H1 (cell line): ENCODE measurements at regions not wholly inside any gene's neighbourhood (a gene's known extent, or its start where the extent isn't known, plus 50 kb on each side); places are given as distances from the start of the nearest gene placed in this dataset.

Experiments used
- CTCF ChIA-PET: fragments of 300-600 bp; sonication (Branson Sonifier 250); formaldehyde crosslinking; loops from one replicate; lab custom pipeline; 2021; ENCODE audit not compliant: partially characterized antibody; lab: Charles Lee
- POLR2A ChIA-PET: fragments of 300-600 bp; sonication (Branson Sonifier 250); formaldehyde crosslinking; loops from one replicate; lab custom pipeline; 2021; ENCODE audit warnings: inconsistent platforms; ENCODE audit not compliant: partially characterized antibody; lab: Charles Lee
- DNase-seq, 2 experiments: peaks; one replicate each; pipeline versions ENCODE4 v3.0.0 to v3.0.0-alpha.2; 2010 to 2022; ENCODE audit warnings: low spot score in 2 of 2, low read depth in 1 of 2, mixed read lengths in 1 of 2
- FAIRE-seq: peaks from 2 replicates; lab custom pipeline; 2011; peaks lifted over from hg19 to GRCh38; lab: Jason Lieb, UNC
- H2AFZ ChIP-seq: 2 replicates; pipeline ENCODE4 v1.8.1; 2012; ENCODE audit warnings: low read length, inconsistent platforms
- H2AK5ac ChIP-seq: 2 replicates; pipeline ENCODE4 v1.6.1; 2013; ENCODE audit warnings: low read depth, low read length
- H2BK120ac ChIP-seq: replicated peaks from 2 replicates; pipeline ENCODE3; 2013; ENCODE audit warnings: low read depth, low read length, inconsistent platforms
- H2BK12ac ChIP-seq: 2 replicates; pipeline ENCODE4 v1.6.1; 2013; ENCODE audit warnings: low read depth, low read length
- H2BK15ac ChIP-seq: 2 replicates; pipeline ENCODE4 v1.6.1; 2013; ENCODE audit warnings: low read length
- H2BK20ac ChIP-seq: 2 replicates; pipeline ENCODE4 v1.6.1; 2013; ENCODE audit warnings: low read length
- H2BK5ac ChIP-seq: 2 replicates; pipeline ENCODE4 v1.6.1; 2013; ENCODE audit warnings: low read depth, low read length
- H3K14ac ChIP-seq: 2 replicates; pipeline ENCODE4 v1.6.1; 2013; ENCODE audit warnings: inconsistent platforms; ENCODE audit not compliant: insufficient read length
- H3K18ac ChIP-seq: 2 replicates; pipeline ENCODE4 v1.6.1; 2013; ENCODE audit warnings: low read length; ENCODE audit errors: extremely low read depth
- H3K23ac ChIP-seq: 2 replicates; pipeline ENCODE4 v1.6.1; 2013; ENCODE audit warnings: inconsistent platforms; ENCODE audit not compliant: insufficient read length
- H3K23me2 ChIP-seq: 2 replicates; pipeline ENCODE4 v1.6.1; 2013; ENCODE audit warnings: low read depth, low read length
- H3K27ac ChIP-seq: 2 replicates; pipeline ENCODE4 v1.6.1; 2011; ENCODE audit warnings: low read depth, low read length, inconsistent platforms
- H3K27me3 ChIP-seq, 4 experiments: replicated peaks in 1 of 4; 1 replicate in 1 of 4; 2 replicates in 3 of 4; pipeline versions ENCODE4 v1.6.1 to v1.8.1; 2011 to 2013; ENCODE audit warnings: low read length in 3 of 4, mild to moderate bottlenecking in 3 of 4, inconsistent platforms in 2 of 4, mixed read lengths in 2 of 4, moderate library complexity in 1 of 4; ENCODE audit not compliant: control insufficient read depth in 3 of 4, insufficient read depth in 3 of 4; ENCODE audit errors: extremely low read depth in 1 of 4
- H3K36me3 ChIP-seq, 4 experiments: 2 replicates each; pipeline versions ENCODE4 v1.6.1 to v1.8.1; 2011 to 2013; ENCODE audit warnings: mild to moderate bottlenecking in 4 of 4, low read length in 3 of 4, moderate library complexity in 2 of 4, control low read depth in 1 of 4, inconsistent platforms in 1 of 4; ENCODE audit not compliant: insufficient read depth in 4 of 4, control insufficient read depth in 2 of 4
- H3K4ac ChIP-seq: replicated peaks from 2 replicates; pipeline ENCODE3; 2013; ENCODE audit warnings: low read length, low read depth, mixed read lengths, inconsistent platforms; ENCODE audit not compliant: insufficient read length
- H3K4me1 ChIP-seq, 4 experiments: replicated peaks in 1 of 4; 1 replicate in 1 of 4; 2 replicates in 3 of 4; pipeline versions ENCODE4 v1.6.1 to v1.8.1; 2011 to 2013; ENCODE audit warnings: low read length in 3 of 4, inconsistent platforms in 2 of 4, mixed read lengths in 1 of 4; ENCODE audit not compliant: insufficient read depth in 4 of 4, control insufficient read depth in 3 of 4
- H3K4me2 ChIP-seq, 2 experiments: 2 replicates each; pipeline versions ENCODE4 v1.6.1 to v1.8.1; 2011 to 2013; ENCODE audit warnings: low read depth in 2 of 2, low read length in 2 of 2, control low read depth in 1 of 2, inconsistent platforms in 1 of 2, mild to moderate bottlenecking in 1 of 2; ENCODE audit not compliant: insufficient read depth in 1 of 2
- H3K4me3 ChIP-seq, 4 experiments: fragments of 200-600, 300-600 bp in 1 of 4; sonication (generic), shearing (Covaris generic), sonication (Bioruptor Twin) in 1 of 4; 2 replicates each; pipeline versions ENCODE4 v1.5.1 to v1.8.1; 2011 to 2016; ENCODE audit warnings: low read length in 4 of 4, low read depth in 3 of 4, control low read depth in 2 of 4, inconsistent platforms in 2 of 4, mild to moderate bottlenecking in 2 of 4, mixed read lengths in 1 of 4, moderate library complexity in 1 of 4; ENCODE audit not compliant: insufficient read depth in 2 of 4; ENCODE audit errors: extremely low read depth in 1 of 4
- H3K56ac ChIP-seq: replicated peaks from 2 replicates; pipeline ENCODE3; 2013; ENCODE audit warnings: low read depth, mild to moderate bottlenecking, mixed read lengths, low read length, inconsistent platforms; ENCODE audit not compliant: insufficient read length
- H3K79me1 ChIP-seq: 2 replicates; pipeline ENCODE4 v1.6.1; 2013; ENCODE audit warnings: low read depth, low read length, control low read depth
- H3K79me2 ChIP-seq, 2 experiments: 2 replicates each; pipeline versions ENCODE4 v1.6.1 to v1.8.1; 2012 to 2013; ENCODE audit warnings: low read length in 2 of 2, mild to moderate bottlenecking in 2 of 2, inconsistent platforms in 1 of 2; ENCODE audit not compliant: insufficient read depth in 2 of 2, control insufficient read depth in 1 of 2
- H3K9ac ChIP-seq, 4 experiments: replicated peaks in 1 of 4; 1 replicate in 1 of 4; 2 replicates in 3 of 4; pipeline versions ENCODE4 v1.6.1 to v1.8.1; 2011 to 2013; ENCODE audit warnings: low read depth in 3 of 4, low read length in 3 of 4, control low read depth in 2 of 4, mild to moderate bottlenecking in 2 of 4, moderate library complexity in 2 of 4, inconsistent platforms in 1 of 4; ENCODE audit errors: extremely low read depth in 1 of 4
- H3K9me3 ChIP-seq, 2 experiments: 2 replicates each; pipeline versions ENCODE4 v1.6.1 to v1.8.1; 2012 to 2013; ENCODE audit warnings: mild to moderate bottlenecking in 2 of 2, moderate library complexity in 2 of 2, control low read depth in 1 of 2, inconsistent platforms in 1 of 2, low read depth in 1 of 2, low read length in 1 of 2, mixed read lengths in 1 of 2; ENCODE audit not compliant: insufficient read depth in 2 of 2
- H4K20me1 ChIP-seq, 2 experiments: replicated peaks in 1 of 2; 2 replicates each; pipeline versions ENCODE3 to v1.8.1; 2011 to 2013; ENCODE audit warnings: inconsistent platforms in 2 of 2, low read length in 2 of 2, mild to moderate bottlenecking in 1 of 2; ENCODE audit not compliant: insufficient read depth in 2 of 2, control insufficient read depth in 1 of 2
- H4K5ac ChIP-seq: 2 replicates; pipeline ENCODE4 v1.6.1; 2013; ENCODE audit warnings: low read length, low read depth, mixed read lengths, inconsistent platforms; ENCODE audit not compliant: insufficient read length
- H4K8ac ChIP-seq: 2 replicates; pipeline ENCODE4 v1.8.0; 2013; ENCODE audit warnings: mild to moderate bottlenecking, moderate library complexity, low read length, inconsistent platforms; ENCODE audit not compliant: insufficient read depth; ENCODE audit errors: extremely low read depth
- H4K91ac ChIP-seq: replicated peaks from 2 replicates; pipeline ENCODE3; 2013; ENCODE audit warnings: low read length, mixed read lengths, inconsistent platforms; ENCODE audit not compliant: insufficient read length
- BCL11A ChIP-seq, 2 experiments: IDR thresholded peaks; one replicate each; pipeline ENCODE4 v1.6.1; 2011; ENCODE audit warnings: low read depth in 2 of 2, low read length in 2 of 2, mild to moderate bottlenecking in 2 of 2
- HDAC6 ChIP-seq: IDR thresholded peaks from one replicate; pipeline ENCODE4 v1.7.1; 2012; ENCODE audit warnings: low read depth, mild to moderate bottlenecking, inconsistent platforms, low read length, moderate library complexity
- YY1 ChIP-seq: IDR thresholded peaks from 2 replicates; pipeline ENCODE4 v1.6.1; 2011; ENCODE audit warnings: low read depth, mild to moderate bottlenecking, low read length
- WGBS, 2 experiments: shearing (Covaris generic) in 1 of 2; methylation state at CpG; one replicate each; pipeline versions ENCODE4 v1.1.6 to v1.1.7; 2013 to 2015; ENCODE audit warnings: low lambda C conversion rate in 2 of 2, mixed read lengths in 2 of 2, inconsistent platforms in 1 of 2, low coverage in 1 of 2, missing lambda C conversion rate in 1 of 2; ENCODE audit not compliant: insufficient replicate concordance in 2 of 2, insufficient coverage in 1 of 2, insufficient read length in 1 of 2; ENCODE audit errors: extremely low coverage in 1 of 2, missing lambda C conversion rate in 1 of 2; 5-methylcytosine and 5-hydroxymethylcytosine counted together

- no peak overlapping the region for H3K14ac ChIP-seq
- no peaks in the 10 kb centered on the region for H3K79me2 ChIP-seq
- no peak overlapping the region for H4K8ac ChIP-seq
- H3K27me3 ChIP-seq = no peaks in the 10 kb centered on the region
- no peak overlapping the region for H3K4me2 ChIP-seq
- POLR2A ChIA-PET = no interaction called here
- no peak for DNase-seq
- no peaks in the 10 kb centered on the region; the same call in 1 of the 2 replicates for H3K23me2 ChIP-seq
- H2BK12ac ChIP-seq = no peak overlapping the region
- H3K4me3 ChIP-seq = no peak overlapping the region
- no peak overlapping the region for H2BK5ac ChIP-seq
- H2AK5ac ChIP-seq = no peak overlapping the region
- H4K20me1 ChIP-seq = no peaks in the 10 kb centered on the region
- no peaks in the 10 kb centered on the region for H3K9me3 ChIP-seq
- no peak overlapping the region for H4K91ac ChIP-seq
- no peaks in the 10 kb centered on the region for H3K79me1 ChIP-seq
- H2BK20ac ChIP-seq = no peak overlapping the region
- H2BK120ac ChIP-seq = no peak overlapping the region
- H3K23ac ChIP-seq = no peak overlapping the region
- H3K36me3 ChIP-seq = no peaks in the 10 kb centered on the region
- no peaks in the 10 kb centered on the region for H3K4me1 ChIP-seq
- CTCF ChIA-PET = interaction anchor here (0.8 kb wide), 1 partner anchor 8 kb away, joined by 3 read pairs; no protein-coding TSS in a partner anchor
- H3K4ac ChIP-seq = no peak overlapping the region
- no peak overlapping the region for H4K5ac ChIP-seq
- no peak overlapping the region for H3K18ac ChIP-seq
- FAIRE-seq = no peak
- WGBS, 2 experiments = 71% methylated on average over 1 of the region's 1 CpG; no CpG with 5 or more reads in 1 of the 2 experiments
- no peak overlapping the region for H3K27ac ChIP-seq
- no peak overlapping the region for H3K9ac ChIP-seq
- no peak overlapping the region for H2BK15ac ChIP-seq
- H3K56ac ChIP-seq = no peak overlapping the region
- TF ChIP-seq HDAC6 = no peak
- no peak for TF ChIP-seq YY1
- TF ChIP-seq BCL11A (IDR thresholded peaks at IDR 0.05; ENCODE audit: low read depth in 2 of 2, low read length in 2 of 2) = no peak
- no peak overlapping the region for H2AFZ ChIP-seq
Observed at GRCh38 chr18:2100694-2101213, 470.6 kb downstream of the METTL4 start.
